NCI-H128 (cell line): ENCODE measurements at regions not wholly inside any gene's neighbourhood (a gene's known extent, or its start where the extent isn't known, plus 50 kb on each side); places are given as distances from the start of the nearest gene placed in this dataset.
"Not testable (repeated sequence)": the region's sequence is repeated elsewhere in the genome, so short reads cannot be mapped to it uniquely, and the experiment has no call there.

Source experiments
- DNase-seq: peaks from one replicate; lab custom pipeline; 2025; ENCODE audit not compliant: unreplicated experiment; lab: John Stamatoyannopoulos, UW

- DNase-seq, result no peak
Measured at GRCh38 chr3:139113231-139113992, 68.7 kb upstream of the PRR23C start.

GRCh38 chr3:139113993-139114375 is 69.3 kb upstream of the PRR23C start:
- DNase-seq, result no peak

- not testable (repeated sequence) for DNase-seq
Measured at GRCh38 chr3:139116631-139117030, 71.9 kb upstream of the PRR23C start.

- no peak for DNase-seq
Measured at GRCh38 chr3:139117136-139117675, 72.5 kb upstream of the PRR23C start.

- no peak for DNase-seq
Measured at GRCh38 chr3:139117883-139118760, 73.4 kb upstream of the PRR23C start.

- no peak for DNase-seq
Measured at GRCh38 chr3:139118835-139119234, 74.1 kb upstream of the PRR23C start.

- no peak for DNase-seq
Measured at GRCh38 chr3:139119331-139120025, 74.8 kb upstream of the PRR23C start.

- no peak for DNase-seq
Measured at GRCh38 chr3:139120086-139121056, 75.7 kb upstream of the PRR23C start.

- no peak for DNase-seq
Measured at GRCh38 chr3:139121513-139122220, 77.0 kb upstream of the PRR23C start.

- no peak for DNase-seq
Measured at GRCh38 chr3:139122221-139122581, 77.5 kb upstream of the PRR23C start.

GRCh38 chr3:139122612-139123011 is 77.9 kb upstream of the PRR23C start:
- DNase-seq, result no peak

- DNase-seq, result no peak
Measured at GRCh38 chr3:139123377-139124095, 78.8 kb upstream of the PRR23C start.

GRCh38 chr3:139124197-139124596 is 79.5 kb upstream of the PRR23C start:
- no peak for DNase-seq

GRCh38 chr3:139127101-139127500 is 82.4 kb upstream of the PRR23C start:
- no peak for DNase-seq

GRCh38 chr3:139127629-139128028 is 82.9 kb upstream of the PRR23C start:
- not testable (repeated sequence) for DNase-seq

GRCh38 chr3:139128803-139129202 is 84.1 kb upstream of the PRR23C start:
- no peak for DNase-seq

- no peak for DNase-seq
Measured at GRCh38 chr3:139129892-139130291, 85.2 kb upstream of the PRR23C start.

GRCh38 chr3:139130390-139131140 is 85.9 kb upstream of the PRR23C start:
- no peak for DNase-seq
